ENCODE measurements at regions not wholly inside any gene's neighbourhood (a gene's known extent, or its start where the extent isn't known, plus 50 kb on each side); places are given as distances from the start of the nearest gene placed in this dataset.

DNA sequence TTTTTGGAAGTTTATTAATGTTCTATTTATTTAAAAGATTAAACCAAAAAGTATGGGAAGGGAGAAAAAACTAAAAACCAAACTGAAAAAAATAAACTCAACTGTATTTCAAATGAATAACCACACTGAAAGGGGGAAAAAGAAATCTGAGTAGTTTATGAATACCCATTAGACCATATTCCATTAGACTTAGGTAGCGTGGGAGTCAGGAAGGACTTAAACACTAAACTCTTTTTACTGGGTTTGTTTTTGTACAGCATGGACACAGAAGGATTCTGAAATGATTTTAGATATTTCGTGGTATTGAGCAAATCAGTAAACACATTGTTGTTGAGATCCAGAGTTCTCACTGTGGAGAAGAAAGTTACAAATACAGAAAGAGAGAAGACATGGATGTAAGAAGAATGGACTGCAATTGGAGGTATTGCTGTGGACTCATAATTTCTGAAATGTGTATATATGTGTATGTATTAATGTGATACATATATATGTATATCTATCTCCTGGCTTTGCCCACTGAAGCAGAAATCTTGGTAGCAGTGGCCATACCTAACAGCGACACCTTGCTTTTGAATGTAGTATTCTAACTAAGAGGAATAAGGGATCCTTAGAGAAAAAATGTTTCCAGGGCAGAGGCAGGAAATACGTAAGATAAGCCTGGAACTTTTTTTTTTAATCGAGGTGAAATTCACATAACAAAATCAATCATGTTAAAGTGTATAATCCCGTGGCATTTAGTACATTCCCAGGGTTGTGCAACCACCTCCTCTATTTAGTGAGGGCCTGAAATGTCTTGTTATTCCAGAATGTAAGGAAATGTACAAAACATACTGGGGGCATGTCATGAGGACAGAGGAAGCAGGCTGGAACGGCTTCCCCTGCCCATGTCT, 228.8 kb downstream of the SMARCA2 start:
- in situ Hi-C loops (cut with MboI; ENCODE audit: low pct_unique_long_range_greater_than_20kb, low sequenced_read_pairs): no loop called here
- no peak for DNase-seq

DNA sequence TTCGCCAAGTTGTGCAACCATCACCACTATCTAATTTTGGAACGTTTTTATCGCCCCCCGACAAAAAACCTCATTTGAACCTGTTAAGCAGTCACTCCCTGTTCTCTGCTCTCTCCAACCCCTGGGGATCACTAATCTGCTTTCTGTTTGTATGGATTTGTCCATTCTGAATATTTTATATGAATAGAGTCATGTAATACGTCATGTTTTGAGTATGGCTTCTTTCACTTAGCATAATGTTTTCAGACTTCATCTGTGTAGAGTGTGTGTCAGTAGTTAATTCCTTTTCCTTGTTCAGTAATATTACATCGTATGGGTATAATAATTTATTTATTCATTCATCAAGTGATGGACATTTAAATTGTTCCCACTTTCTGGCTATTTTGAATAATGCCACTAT, 232.2 kb downstream of the SMARCA2 start:
- in situ Hi-C loops (cut with MboI; ENCODE audit: low pct_unique_long_range_greater_than_20kb, low sequenced_read_pairs): no loop called here
- DNase-seq: no peak

DNA sequence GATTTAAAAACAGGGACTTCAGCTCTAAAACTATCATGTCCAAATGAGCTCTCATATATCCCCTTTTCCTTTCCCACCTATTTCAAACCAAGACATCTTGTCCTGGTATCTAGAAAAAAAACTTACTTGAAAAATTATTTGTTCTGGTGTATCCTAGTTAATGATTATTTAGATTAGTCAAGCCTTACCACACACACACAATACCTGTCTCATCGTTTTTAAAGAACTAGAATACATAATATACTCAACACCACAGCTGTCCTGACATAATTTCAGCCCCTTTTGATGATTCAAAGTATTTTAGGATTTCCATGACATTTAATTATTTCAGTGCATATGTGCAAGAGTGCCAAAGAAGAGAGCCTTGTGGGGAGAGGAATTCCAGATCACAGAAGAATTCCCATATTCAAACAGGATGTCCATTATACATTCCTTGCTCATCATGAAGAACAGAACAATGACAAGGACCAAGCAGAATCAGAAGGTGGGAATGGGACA, 233.7 kb downstream of the SMARCA2 start:
- in situ Hi-C loops (cut with MboI; ENCODE audit: low pct_unique_long_range_greater_than_20kb, low sequenced_read_pairs): no loop called here
- no peak for DNase-seq

DNA sequence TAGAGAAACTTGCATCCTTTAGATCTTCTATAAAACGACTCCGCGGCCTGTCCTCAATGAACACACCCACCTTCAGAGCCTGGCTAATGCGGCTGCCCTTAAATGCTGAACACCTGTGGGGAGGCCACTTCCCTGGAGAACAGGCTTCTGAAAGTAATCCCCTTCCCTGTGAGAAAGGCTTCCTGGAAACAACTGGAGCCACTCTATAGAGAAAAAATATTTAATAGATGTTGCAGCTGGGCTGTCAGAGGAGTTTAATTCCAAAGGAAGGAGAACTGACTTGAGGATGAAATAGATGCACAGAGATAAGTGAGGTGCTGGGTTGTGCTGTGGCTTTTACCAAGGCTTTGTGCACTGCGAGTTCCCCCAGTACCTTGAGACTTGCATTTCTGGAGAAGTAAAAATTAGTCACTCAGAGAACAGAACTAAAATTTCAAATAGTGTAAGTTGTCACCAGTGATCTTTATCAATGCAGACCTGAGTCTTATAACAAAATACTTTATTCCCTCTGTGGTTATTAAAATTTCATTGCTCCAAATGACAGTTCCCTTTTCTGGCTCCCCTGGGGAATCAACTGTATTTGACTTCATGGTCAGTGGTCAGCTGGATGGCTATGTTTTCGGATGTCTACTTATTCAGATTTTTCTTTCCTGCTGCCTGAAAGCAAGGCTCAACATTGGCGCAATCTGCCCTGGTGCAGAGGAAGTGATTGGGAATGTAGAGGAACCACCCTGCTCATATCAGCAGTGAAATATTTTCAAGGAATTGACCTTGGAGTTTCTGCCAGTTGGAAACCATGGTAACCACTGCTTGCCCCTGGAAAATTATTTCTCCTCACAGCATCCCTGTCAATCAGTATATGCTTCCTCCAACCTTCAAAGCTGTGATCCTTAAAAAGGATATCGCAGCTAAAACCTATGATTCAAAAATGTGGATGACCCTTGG, 238.8 kb downstream of the SMARCA2 start:
- in situ Hi-C loops (cut with MboI; ENCODE audit: low pct_unique_long_range_greater_than_20kb, low sequenced_read_pairs): no loop called here
- no peak for DNase-seq

DNA sequence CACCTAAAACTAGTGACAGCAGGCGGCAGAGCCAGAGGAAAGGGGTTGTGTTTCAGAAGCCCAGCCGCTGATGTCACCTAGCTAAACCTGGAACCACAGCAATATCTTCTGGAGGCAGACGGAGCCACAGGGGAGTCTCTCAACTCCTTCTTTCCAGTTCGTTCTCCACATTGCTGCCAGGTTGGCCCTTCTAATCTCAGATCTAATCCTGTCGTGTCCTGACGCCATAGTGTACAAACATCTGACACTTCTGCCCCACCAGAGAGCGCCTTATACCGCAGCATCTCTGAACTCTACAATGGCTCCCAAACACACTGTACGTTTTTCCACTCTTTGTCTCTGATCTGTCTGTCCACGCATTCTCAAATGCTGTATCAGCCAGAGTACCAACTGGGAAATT, 240.0 kb downstream of the SMARCA2 start:
- no peak for DNase-seq
- in situ Hi-C loops (cut with MboI; ENCODE audit: low pct_unique_long_range_greater_than_20kb, low sequenced_read_pairs): no loop called here

DNA sequence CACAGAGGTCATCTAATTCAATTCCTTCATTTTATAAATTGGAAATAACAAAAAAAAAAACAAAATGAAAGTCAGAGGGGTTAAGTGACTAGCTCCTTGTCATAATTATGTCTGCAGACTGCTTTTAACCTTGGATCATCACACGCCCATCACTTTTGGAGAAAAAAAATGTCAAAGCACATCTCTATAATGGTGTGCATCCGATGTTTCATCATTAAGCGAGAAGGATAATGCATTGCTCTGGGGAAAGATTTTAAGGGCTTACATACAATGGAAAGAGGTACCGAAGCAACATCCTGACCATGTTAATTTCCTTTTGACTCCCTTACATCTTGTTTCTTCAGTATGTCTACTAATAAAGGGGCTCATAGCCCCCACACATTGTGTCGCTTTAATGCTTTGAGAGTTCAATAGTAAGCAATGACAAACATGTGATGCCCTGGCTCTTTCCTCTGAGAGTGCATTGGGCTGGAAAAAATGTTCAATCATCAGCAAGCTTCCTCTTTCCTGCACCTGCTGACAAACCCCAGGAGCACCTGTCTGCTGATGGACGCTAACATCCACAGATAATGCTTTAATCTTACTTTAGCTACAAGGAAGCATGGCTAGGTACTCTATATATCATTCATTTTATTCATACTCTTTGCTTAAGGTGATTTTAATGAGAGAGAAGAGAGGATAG, 242.2 kb downstream of the SMARCA2 start:
- no peak for DNase-seq
- in situ Hi-C loops (cut with MboI; ENCODE audit: low pct_unique_long_range_greater_than_20kb, low sequenced_read_pairs): no loop called here

DNA sequence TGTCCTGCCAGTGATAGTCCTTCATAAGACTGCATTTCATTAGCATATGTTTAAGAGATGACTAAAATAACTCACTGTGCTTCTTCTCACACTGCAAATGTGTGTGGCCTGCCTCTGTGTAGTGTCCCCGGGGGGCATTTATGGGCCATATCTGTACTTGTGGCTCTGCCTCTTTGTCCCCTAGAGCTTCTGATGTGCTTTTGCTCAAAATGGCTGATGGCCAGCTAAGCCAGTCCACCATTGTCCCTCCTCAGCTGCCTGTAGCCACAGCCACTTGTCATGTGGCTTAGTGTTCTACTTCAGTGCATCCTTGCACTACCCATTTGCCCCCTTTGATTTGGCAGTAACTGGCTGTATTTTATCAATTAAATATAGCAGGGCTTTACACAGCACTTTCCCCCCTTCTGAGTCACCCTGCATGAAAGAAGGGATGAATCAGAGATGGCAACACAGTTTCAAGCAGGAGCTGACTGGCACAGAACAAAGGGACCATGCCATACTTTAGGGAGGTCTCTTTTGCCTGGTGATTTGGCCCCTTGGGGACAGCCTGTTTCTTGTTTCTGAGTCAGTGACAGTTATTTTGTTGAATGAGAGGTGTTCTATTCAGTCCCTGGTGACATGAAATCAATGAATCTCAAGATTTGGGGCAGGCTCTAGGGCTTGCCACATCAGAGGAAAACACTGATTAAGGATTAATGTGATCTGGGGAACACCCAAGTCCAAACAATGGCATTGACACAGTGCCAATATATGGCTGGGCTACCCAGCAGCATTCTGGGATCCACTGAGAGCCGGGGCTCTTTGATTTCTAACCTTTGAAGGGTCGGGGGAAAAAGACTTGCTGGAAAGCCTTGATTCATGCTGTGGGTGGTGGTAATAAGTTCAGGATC, 245.5 kb downstream of the SMARCA2 start:
- DNase-seq: no peak

DNA sequence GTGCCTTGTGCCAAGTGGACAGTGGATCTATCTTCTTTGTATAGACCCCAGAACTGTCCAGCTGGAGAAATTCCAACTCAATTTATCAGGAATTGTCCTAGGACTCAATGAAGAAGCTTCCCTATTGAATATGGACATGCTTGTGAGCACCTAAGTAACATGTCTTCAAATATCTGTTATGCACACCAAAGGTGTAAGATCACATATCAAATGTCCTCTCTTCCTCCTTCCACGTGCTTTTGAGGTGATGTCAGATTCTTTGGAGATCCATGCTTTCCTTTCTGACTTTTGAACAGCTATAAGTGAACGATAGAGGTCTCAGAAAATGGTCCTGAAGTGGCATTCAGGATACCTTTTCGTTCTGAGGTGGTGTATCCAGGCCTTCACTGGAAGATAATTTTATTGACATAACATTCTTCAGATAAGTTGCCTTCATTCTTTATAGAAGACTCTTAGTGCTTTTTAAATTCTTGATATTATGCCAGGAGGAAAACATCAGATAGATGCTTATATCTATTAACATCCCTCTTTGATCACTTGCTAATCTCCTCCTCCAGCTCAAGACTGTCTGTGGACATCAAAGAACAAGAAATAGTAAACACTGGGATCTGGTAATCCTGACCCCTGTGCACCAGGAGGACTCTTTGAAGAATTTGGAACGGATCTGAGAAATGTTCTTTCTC, 246.4 kb downstream of the SMARCA2 start:
- in situ Hi-C loops (cut with MboI; ENCODE audit: low pct_unique_long_range_greater_than_20kb, low sequenced_read_pairs): no loop called here
- no peak for DNase-seq

More for the DNA sequence above, 245.5 kb downstream of the SMARCA2 start:
- in situ Hi-C loops (cut with MboI; ENCODE audit: low pct_unique_long_range_greater_than_20kb, low sequenced_read_pairs): no loop called here

DNA sequence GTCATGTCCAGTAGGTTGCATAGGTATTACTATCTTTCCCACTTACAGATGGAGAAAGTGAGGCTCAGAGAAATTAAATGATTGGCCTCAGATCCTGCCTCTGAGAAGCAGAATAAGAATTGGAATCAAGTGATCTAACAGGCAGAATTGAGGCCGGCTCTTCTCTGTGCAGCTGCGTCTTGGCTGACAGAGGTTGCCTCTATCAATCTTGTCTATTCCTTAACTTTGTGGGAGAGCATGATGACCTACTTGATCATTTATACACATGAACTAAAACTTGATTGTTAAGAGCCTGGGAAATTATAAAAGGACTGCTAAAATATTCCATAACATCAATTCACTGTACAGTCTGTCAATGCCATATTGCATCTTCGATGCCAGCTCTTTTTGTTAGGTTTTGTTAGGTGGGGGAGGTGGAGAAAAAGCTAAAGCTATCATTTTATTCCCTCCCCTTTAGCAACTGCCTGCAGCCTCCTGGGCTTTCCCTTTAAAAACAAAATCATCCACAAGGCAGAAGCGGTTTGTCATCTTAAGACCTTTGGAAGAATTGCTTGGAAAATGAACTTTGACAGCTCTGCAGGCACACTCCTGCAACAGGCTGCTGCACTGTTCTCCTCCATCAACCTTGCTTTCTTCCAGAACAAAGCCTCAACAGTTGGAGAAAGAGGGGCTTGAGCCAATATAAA, 247.4 kb downstream of the SMARCA2 start:
- in situ Hi-C loops (cut with MboI; ENCODE audit: low pct_unique_long_range_greater_than_20kb, low sequenced_read_pairs): no loop called here
- DNase-seq: no peak

DNA sequence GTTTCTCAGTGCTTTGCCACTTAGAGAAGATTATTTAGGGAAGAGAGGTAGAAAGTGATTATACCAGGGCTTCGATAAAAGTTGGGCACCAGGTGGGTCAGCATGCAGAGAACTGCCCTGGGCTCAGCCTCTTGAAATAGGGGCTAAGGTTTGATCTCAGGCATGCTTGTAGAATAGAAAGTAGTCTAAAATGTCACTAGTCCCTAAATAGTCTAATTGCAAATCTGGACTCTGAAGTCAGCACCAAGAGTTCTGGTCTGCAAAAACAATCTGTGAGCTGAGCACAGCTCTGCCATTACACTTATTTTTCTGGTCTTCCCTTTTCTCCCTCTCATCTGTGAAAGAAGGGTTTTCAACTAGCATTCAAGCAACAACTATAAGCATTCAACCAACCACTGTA, 248.0 kb downstream of the SMARCA2 start:
- in situ Hi-C loops (cut with MboI; ENCODE audit: low pct_unique_long_range_greater_than_20kb, low sequenced_read_pairs): no loop called here
- DNase-seq: no peak

DNA sequence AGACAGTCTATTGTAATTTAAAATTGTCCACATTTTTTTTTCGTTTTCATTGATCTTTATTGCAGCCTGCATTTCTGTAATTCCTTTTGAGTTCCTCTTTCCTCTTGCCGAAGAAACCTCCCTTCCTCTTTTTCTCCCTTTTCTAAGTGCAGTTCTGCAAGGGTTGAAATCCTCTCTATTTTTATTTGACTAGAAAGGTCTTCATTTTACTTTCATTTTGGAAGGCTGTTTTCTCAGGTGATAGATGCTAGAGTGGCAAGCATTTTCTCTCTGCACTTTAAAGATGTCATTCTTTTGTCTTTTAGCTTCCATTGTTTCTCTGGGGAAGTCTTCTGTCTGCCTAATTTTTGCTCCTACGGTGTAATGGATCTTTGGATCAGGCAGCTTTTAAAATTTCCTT, 248.5 kb downstream of the SMARCA2 start:
- peak; percentile 76 for DNase-seq
- in situ Hi-C loops (cut with MboI; ENCODE audit: low pct_unique_long_range_greater_than_20kb, low sequenced_read_pairs): no loop called here

DNA sequence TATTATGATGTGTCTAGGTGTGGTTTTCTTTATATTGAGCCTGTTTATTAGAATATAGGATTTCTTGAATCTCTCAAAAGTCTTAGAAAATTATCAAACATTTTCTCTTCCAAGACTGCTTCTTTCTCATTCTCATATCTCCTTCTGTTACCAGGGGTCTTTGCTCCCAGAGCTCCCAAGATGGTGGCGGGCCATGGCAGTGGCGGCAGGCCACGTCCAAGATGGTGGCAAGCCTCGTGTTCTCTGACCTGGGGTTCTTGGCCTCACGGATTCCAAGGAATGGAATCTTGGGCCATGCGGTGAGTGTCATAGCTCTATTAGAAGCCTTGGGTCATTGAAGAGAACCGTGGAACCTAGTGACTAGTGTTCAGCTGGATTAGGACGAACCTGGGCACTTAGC, 248.9 kb downstream of the SMARCA2 start:
- DNase-seq: no peak
- in situ Hi-C loops (cut with MboI; ENCODE audit: low pct_unique_long_range_greater_than_20kb, low sequenced_read_pairs): no loop called here

DNA sequence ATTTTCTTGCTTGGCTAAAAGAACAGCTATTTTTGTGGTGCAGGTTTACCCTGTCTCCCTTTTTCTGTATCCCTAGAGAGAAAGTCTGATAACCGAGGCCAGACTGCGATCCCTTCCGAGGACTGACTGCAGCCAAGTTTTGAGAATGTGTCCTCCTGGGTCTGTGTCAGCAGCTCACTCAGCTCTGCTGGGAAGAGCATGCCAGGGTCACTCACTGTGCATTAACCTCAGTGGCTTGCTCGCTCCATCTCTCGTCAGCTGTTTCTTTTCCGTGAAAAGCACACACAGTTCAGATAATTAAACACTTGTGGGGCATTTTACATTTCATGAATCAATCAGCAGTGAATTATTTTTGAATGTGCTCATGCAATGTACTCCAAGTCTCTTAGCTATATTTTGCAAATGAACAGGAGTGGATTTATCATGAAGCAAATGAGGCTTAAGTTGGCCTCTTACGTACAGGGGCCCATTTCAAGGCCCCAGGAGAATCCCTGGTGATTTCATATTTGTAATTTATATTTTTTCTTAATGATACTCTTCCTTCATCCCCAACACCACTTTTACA, 252.1 kb downstream of the SMARCA2 start:
- in situ Hi-C loops (cut with MboI; ENCODE audit: low pct_unique_long_range_greater_than_20kb, low sequenced_read_pairs): no loop called here
- no peak for DNase-seq

DNA sequence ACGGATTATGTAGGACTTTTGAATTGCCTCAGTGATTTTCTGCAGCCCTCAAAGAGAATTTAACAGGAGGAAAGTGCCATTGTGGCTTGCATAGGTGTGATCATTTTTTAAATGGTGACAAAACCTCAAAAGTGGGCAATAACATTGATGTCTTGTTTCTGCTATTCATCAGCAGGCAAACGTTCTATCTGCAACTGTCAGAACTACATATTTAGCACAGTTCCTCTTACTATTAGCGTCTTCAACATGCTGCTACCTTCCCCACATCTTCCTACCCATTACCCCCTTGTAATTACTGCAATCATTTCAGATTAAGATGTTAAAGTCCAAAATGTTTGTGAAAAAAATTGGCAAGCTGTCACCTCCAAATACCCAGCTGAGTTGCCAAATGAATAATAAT, 254.6 kb downstream of the SMARCA2 start:
- DNase-seq: no peak
- in situ Hi-C loops (cut with MboI; ENCODE audit: low pct_unique_long_range_greater_than_20kb, low sequenced_read_pairs): no loop called here

DNA sequence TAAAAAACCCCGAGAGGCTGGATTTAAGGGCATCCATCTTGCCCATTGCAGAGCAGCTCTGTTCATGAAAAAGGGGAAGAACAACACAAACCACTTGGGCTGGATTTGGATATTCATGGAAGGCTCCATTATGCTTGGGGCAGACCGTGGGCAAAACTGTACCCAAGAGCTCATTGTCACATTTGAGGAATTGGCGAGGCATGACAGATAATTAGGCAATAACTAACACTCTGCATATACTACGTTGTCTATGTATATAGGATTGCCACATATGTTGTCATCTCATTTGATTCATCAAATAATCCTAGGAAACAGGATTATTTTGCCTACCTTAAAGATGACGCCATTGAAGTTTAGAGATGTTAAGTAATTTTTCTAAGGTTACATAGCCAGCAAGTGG, 255.4 kb downstream of the SMARCA2 start:
- in situ Hi-C loops (cut with MboI; ENCODE audit: low pct_unique_long_range_greater_than_20kb, low sequenced_read_pairs): no loop called here
- peak; percentile 2 for DNase-seq

DNA sequence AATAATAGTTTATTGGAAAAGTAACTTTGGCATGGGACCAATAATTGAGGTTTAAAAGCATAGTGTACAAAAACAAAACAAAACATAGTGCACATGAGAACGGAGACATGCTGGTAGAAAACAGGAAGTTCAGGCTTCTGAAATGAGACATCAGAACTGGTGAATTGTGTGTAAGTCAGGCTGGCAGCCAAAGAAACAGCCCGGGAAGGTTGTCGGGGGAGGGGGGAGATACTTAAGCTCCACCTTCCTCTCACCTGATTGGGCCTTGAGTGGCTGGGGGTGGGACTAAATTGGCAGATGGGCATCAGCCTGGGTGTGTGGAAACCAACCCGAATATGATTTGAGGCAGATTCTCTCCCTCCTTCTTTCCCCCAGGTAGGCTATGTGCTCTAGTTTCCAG, 256.3 kb downstream of the SMARCA2 start:
- in situ Hi-C loops (cut with MboI; ENCODE audit: low pct_unique_long_range_greater_than_20kb, low sequenced_read_pairs): no loop called here
- DNase-seq: peak; percentile 61

DNA sequence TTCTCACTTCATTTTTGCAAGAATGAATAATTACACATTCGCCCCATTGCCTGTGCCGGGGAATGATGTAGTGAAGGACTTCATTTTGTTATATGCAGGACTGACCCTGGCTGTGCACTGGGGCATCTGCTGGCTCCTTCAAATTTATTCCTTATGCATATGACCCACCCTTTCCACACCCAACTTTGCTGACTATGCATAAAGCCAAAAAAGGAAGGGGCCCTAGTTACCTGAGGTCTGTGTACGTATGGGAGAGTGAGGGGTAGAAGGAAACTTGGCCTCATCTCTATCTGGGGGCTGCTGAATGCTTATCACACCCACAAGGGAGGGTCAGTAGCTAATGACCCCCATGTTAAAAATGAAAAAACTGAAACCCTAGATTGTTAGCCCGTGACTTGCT, 259.6 kb downstream of the SMARCA2 start:
- in situ Hi-C loops (cut with MboI; ENCODE audit: low pct_unique_long_range_greater_than_20kb, low sequenced_read_pairs): no loop called here
- DNase-seq: no peak
